Stimulated activated CD4-positive, alpha-beta T cell treated with anti-CD3 and anti-CD28 coated beads, Interleukin-1b, Interleukin-23, amount 100 ng/mL, for 24 hours (primary cell): ENCODE measurements at regions not wholly inside any gene's neighbourhood (a gene's known extent, or its start where the extent isn't known, plus 50 kb on each side); places are given as distances from the start of the nearest gene placed in this dataset.
"Not testable (repeated sequence)": the region's sequence is repeated elsewhere in the genome, so short reads cannot be mapped to it uniquely, and the experiment has no call there.

ENCODE experiments used
- DNase-seq, 4 experiments: peaks; one replicate each; pipeline ENCODE4 v3.0.0-alpha.2; 2020; ENCODE audit warnings: low read depth in 4 of 4, low spot score in 1 of 4

GRCh38 chr14:84882830-84883229 is 647.1 kb upstream of the FLRT2 start:
- no peak for DNase-seq

DNA sequence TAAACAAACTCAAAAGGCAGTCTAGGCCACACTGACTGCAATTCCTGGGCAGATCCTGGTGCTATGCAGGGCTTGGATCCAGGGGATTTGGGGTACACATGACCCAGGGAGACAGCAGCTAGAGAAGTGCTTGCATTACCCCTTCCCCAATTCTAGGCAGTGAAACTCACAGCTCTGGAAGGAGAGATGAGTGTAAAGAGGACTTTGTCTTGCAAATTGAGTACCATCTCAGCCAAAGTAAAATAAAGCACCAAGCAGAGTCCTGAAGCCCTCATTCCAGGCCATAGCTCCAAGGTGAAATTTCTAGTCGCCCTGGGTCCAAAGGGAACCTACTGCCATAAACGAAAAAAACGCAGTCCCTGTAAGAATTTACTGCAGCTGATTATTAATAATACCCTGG is 644.9 kb upstream of the FLRT2 start:
- DNase-seq: no peak

- DNase-seq: no peak
Measured at GRCh38 chr14:84891404-84891803, 638.5 kb upstream of the FLRT2 start.

DNA sequence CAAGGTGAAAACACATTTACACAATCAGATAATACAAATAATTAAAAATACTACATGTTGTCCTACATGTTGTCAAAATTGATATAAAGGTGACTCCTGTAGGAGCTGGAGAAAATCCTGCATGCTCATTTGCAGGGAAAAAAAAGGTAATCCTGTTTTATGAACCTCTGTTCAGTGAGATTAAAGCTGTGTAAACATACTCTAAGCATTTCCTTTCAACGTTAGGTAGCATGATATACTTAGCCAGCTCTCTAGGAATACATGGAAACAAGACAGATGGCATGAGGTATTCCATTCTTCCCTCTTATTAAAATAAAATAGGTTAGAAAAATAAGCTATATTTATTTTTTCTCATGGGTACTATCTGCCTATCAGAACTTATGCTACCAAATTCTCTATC is 635.7 kb upstream of the FLRT2 start:
- no peak for DNase-seq

DNA sequence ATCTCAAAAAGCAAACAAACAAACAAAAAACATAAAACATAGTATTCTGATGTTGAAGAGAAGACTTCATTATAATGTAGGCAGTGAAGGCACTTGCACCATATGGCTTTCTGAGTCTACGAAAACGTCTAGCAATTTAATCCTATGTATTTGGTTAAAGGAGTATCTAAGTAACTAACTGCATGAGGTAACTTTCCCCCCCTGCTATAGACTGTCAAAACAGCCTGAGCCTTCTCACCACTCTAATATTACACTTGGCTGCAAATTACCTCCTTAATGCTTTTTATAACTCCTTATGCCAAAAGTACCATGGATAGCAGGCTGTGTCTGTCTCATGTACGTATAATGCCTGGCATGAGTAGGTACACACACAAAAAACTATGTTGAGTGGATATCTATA is 607.6 kb upstream of the FLRT2 start:
- DNase-seq: no peak

DNA sequence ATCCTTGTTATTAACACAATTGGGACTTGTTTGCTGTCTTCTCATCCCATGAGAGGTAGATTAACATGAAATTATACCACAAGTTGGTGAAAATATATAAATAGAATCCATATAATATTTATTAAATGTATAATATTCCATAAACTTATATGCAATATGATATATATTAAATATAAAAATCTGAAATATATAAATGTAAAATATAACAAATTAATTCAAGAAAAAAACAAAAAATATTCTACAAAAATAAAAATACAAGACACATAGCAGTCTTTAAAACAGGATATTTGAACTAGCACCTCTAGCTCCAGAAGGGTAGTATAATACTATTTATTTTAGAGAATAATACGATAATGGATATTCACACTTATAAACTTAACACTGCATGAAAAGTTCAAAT is 603.3 kb upstream of the FLRT2 start:
- no peak for DNase-seq

DNA sequence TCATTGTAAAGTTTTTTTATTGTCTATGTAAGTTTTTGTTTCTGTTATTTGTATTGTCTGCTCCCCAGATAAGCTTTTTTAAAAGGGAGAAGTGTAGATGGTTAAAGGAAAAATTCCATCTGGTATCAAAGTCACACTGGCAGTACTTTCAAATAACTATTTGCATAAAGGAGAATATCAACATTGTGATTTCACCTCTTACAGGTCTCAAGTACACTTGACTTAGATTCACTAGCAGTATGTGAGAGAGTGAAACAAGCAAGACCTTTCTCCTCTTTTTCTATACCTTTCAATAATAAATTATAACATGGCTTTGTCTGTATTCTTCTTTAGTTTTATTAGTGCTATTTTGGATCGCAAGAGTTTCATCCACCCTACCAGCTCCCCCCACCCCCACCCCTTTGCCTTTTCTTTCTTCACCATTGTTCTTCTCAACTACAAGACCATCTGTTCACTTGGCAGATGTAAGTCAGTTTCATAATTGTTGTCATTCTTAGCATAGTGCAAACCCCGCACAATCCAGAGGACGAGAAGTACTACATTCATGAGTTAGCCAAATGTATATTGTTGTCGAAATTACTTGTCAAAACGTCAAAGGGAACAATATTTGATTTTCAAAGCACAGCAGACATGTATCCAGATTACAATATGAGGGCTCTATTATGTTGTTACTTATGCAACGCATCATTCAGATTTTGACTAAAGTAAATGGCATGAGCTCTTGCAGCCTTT is 602.7 kb upstream of the FLRT2 start:
- no peak for DNase-seq

- DNase-seq: no peak
Measured at GRCh38 chr14:84929086-84929485, 600.9 kb upstream of the FLRT2 start.

GRCh38 chr14:84929834-84930233 is 600.1 kb upstream of the FLRT2 start:
- DNase-seq: no peak

- DNase-seq: no peak
Measured at GRCh38 chr14:84937016-84937415, 592.9 kb upstream of the FLRT2 start.

DNA sequence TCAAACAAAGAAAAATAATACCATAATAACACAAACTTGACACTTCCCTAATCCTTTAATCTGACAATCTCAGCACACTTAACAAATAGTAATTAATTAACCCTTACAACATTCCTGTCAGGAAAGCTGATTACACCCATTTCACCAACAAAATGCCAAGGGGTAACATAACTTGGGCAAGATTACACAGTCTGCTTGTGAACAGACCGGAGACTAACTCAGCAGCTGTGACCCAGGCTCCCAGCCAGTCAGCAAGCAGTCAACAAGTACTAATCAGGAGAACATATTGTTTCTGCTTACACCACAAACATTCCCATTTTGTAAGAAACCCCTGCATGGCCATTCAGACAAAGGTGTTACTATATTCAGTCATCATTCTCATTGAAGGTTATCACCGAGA is 592.5 kb upstream of the FLRT2 start:
- no peak for DNase-seq

- DNase-seq: not testable (repeated sequence)
Measured at GRCh38 chr14:84944901-84945300, 585.0 kb upstream of the FLRT2 start.

- no peak for DNase-seq
Measured at GRCh38 chr14:84959851-84960520, 570.0 kb upstream of the FLRT2 start.

GRCh38 chr14:84961637-84962036 is 568.3 kb upstream of the FLRT2 start:
- no peak for DNase-seq

GRCh38 chr14:84963518-84963917 is 566.4 kb upstream of the FLRT2 start:
- no peak for DNase-seq

DNA sequence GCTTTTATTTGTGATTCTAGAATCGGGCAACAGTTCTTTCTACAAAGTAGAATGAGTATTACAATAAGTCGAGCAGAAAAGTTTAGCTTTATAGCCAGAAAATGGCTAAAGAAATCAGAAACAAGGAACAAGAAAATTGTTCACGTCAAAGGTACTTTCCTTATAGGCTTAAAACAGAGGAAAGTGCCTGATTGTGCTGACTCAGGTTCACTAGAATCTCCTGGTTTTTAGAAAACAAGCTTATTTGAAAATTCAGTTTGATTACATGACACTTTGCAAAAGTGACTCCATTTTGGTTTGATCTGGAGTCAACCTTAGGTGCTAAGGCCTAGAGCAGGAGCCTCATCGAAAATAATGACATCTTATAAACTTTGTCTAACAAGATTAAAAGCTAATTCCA is 564.7 kb upstream of the FLRT2 start:
- no peak for DNase-seq

- DNase-seq: no peak
Measured at GRCh38 chr14:84969501-84969900, 560.4 kb upstream of the FLRT2 start.

DNA sequence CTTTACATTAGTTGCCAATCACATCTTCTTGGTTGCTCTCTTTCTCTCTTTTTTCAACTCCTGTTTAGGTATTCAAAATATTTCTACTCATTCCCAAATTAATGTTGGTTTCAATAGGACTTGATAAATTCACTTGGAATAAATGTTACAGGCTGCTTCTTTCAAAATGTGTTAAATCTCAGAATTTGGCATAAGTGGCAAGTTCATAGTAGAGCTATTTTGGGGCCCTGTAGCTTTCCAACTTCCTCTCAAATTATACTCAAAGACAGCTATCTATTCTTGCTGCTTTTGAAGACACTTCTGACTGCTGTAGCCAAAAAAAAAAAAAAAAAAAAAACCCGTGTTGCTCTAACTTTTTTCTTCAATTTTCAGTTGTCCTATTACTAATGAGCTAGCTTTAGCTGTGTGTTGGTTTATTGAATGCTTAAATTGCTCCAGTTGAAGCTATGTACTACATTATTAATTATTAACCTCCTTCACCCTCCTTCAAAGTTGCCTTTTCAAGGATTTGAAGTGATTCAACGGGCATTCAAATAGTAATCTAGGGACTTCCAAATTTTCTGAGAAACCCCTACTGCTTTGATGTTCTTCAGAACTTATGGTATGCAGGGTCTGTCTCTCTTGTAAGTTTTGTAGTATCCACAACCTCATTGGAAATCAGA is 554.6 kb upstream of the FLRT2 start:
- no peak for DNase-seq

GRCh38 chr14:84976805-84977204 is 553.1 kb upstream of the FLRT2 start:
- no peak for DNase-seq

- no peak for DNase-seq
Measured at GRCh38 chr14:84987042-84987441, 542.9 kb upstream of the FLRT2 start.

- no peak for DNase-seq
Measured at GRCh38 chr14:84988357-84988756, 541.6 kb upstream of the FLRT2 start.

DNA sequence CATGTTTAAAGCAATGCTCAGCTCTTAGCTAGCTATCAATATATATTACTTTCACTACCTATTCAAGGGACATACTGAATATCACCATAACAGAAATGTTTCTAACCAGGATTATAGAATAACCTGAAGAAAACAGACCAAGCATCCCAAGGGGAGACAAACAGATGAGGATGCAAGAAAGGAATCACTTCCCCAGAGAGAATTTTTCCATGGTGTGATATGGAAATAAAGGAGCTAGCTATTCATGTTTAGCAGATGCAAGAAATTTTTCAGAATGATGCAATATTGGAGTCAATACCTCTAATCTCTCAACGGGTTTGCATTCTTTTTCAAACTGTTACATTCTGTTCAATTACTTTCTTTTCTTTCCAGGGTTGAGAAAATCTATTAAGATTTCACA is 538.9 kb upstream of the FLRT2 start:
- no peak for DNase-seq
